ENCODE measurements at regions not wholly inside any gene's neighbourhood (a gene's known extent, or its start where the extent isn't known, plus 50 kb on each side); places are given as distances from the start of the nearest gene placed in this dataset.
"Not testable (repeated sequence)": the region's sequence is repeated elsewhere in the genome, so short reads cannot be mapped to it uniquely, and the experiment has no call there.

DNA sequence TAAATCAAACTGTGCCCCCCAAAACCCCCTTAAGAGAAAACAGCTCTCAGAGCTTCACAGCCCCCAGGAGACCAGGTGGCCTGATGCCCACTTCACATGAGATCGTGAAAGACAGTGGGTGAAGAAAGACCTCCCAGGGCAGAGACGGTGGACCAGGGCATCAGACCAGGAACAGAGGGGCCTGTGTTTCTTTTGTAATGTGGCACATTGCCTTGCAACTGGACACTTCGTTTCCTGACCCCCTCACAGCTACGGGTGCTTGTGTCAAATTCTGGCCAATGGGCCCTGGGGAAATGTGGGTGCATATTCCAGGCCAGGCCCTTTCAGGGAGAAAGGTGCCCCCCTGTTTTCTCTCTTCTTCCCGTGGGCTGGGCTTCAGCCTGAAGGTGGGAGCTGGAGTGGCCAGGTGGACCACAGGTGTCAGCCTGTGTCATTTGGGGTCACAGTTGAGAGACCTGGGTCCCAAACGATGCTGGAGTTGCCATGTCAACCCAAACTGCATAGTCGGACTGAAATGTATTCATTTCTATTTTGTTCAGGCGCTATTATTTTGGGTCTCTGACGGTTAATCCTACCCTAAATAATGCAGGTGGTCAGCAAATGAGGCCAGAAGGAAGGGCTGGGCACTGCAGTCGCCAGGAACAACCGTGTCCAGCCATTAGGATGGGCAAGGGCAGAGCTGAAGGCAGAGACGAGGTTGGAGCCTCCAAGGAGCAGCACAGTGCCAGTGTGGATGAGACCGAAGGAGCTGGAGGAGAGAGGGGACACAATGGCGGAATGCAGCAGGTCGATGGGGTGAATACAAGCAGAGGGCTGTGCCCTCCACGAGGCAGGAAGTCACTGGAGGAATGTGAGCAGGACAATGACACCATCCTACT is 338.2 kb downstream of the EIPR1 start:
- DNase-seq (ENCODE audit: insufficient read length, low spot score) = no peak
- no peak for FAIRE-seq

DNA sequence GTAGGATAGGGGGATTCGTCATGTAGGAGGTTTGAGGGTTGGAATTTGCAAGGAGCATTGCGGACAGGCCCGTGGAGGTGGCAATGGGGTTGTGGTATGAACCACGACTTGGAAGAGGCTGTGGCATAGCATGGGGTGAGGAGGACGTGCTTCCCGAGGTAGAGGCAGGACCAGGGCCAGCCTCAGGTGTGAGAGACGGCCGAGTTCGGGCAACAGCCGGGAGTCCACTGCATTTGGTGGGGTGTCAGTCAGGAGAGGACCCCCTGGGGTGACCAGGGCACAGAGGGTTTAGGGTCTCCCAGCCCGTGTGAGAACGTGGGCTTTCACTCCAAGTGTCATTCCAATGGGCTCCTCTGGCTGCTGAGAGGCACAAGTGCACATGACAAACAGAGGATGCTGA is 339.0 kb downstream of the EIPR1 start:
- FAIRE-seq (no peak), DNase-seq (ENCODE audit: insufficient read length, low spot score) (no peak)

DNA sequence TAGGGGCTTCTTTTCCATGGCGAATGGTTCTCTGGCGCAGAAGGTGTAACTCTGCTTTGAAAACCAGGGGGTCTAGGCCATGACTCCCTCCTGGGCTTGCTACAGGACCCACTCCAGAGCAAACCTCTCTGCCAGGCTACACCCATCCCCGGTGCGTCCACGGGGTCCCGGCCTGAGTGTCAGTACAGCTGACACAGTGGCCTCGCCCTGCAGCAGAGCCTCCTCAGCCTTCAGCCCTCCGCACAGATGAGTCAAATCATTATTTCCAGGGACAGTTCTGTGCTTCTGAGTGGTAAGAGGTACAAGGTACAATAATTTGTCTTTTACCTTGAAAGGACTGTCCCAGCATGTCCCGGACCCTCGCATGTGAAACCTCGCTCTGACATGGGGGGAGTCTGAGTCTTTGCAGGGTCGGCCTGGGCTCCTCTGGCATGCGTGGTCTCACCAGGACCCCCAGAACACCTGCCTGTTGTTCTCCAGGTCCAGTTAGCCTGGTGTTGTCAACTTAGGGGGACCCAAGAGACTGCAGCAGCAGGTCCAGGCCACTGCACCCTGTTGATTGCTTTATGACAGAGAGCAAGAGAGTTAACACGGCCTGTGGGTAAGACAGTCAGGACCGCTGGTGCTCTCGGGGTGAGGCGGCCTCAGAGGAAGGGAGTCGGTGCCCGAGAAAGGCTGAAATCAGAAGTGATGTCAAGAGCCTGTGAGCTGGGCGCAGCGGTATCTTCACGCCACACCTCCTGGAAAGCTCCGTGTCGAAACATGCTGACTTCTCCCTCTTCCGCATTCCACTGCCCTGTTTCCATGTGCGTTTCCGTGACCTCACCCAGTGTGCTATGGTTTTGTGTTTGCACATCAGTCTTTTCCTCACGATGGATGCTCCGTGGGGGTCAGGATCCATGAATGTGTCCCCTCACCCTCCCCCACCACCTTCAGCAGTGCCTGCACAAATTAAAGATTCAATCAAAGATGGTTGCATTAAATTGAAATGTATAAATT is 340.1 kb downstream of the EIPR1 start:
- DNase-seq (ENCODE audit: insufficient read length, low spot score) (no peak), FAIRE-seq (no peak)

DNA sequence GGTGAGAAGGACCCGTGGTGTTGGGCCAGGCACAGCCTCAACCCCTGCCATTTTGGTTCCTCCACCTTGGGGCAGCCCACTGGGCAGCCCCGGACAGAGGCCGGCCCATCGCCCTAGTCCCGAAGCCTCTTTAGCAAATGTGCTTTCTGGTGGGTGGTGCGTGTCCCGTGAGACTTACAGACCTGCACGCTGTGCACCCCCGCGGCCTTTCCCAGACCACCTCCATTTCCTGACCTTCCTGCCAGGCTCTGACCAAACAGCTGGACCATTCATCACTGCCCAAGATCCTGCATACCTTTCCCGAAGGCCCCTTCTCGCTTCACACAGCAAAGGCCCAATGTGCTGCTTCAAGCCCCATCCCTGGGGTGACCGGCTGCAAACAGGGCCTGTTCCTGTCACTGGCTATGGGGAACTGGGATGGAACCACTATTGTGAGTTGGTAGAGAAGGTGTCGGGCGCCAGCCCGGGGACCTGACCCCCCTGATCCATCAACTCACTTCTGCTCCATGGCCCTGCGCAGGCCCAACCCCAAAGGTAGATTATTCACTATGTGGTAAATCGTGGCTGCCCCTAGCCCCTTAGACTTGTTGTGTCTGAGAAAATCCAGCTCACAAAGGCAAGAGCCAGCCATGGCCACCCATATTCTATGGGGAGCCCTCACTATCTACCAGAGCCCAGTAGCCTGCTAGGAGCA is 341.0 kb downstream of the EIPR1 start:
- FAIRE-seq = no peak
- DNase-seq (ENCODE audit: insufficient read length, low spot score) = no peak

DNA sequence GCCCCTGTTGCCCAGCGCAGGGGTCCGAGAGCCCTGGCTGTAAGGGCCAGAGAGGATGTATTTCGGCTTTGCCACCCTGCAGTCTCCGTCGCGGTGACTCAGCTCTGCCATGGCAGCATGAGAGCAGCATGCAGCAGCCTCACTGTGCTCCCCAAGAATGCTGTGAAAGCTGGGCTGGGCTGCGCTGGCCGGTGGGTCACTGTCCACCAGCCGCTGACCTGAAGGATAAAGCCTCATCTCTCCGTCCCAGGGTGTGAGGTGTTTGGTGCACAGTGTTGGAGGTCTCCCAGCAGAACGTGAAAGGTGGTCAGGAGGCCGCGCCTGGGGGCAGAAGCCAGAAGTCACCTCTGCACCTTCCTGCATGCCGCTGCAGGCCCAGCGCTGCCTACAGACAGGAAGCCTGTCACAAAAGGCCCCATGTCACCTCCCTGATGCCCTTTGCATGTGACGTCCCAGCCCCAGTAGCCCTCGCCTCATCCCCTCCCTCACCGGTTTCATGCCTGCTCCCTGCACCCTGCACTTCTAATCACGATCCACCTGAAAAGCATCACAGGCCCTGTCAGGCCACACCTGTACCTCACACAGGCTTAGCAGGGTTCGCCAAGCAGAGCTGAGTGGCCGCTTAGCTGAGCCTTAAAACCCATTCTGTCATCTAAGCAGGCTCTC is 342.1 kb downstream of the EIPR1 start:
- no peak for DNase-seq (ENCODE audit: insufficient read length, low spot score)

DNA sequence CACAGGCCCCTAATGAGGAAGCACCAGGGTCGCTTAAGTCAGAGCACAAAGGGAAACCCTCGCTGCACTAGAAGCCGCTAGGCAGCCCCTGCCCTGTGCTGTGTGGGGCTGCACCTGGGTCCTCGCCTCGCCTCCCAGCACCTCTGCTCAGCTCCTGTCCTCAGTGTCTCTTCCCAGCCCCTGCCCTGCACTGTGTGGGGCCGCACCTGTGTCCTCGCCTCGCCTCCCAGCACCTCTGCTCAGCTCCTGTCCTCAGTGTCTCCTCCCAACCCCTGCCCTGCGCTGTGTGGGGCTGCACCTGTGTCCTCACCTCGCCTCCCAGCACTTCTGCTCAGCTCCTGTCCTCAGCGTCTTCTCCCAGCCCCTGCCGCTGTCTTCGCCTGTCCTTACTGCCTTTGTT is 342.8 kb downstream of the EIPR1 start:
- no peak for FAIRE-seq
- no peak for DNase-seq (ENCODE audit: insufficient read length, low spot score)

More for the DNA sequence above, 342.1 kb downstream of the EIPR1 start:
- no peak for FAIRE-seq

DNA sequence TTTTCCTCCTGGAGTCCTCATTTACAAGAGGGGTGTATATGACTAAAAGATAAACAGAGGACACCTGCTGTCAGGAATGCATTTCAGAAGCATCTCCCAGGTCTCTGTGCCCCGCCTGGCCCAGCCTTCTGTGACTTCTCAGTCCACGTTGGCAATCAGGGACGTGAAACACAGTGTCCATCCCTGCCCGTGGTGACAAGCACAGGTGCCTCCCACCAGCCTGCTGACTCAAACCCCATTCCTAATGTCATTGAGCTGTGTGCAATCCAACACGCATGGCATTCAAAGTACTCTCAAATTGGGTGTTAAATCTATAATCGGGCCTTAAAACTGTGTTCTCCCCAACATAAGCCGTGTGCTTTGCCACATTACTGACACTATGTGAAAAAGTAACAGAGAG is 343.2 kb downstream of the EIPR1 start:
- DNase-seq (ENCODE audit: insufficient read length, low spot score) = no peak
- FAIRE-seq = no peak

DNA sequence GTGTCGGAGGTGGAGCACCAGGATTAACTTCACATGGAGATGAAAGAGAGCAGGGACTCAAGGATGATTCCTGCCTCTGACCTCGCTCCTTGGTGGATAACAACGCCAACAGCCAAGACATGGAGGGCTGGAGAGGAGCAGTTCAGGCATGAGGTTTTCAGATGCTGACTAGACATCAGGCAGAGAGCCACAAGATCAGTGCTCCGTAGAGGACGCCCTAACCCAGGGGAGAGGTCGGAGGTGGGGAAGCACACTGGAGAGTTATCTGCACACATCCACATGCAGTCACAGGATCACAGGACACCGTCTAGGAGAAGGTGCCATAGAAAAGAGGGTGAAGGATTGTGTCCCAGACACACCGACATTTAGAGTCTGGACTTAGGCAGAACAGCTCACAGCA is 344.3 kb downstream of the EIPR1 start:
- DNase-seq (ENCODE audit: insufficient read length, low spot score) = no peak
- FAIRE-seq = no peak

DNA sequence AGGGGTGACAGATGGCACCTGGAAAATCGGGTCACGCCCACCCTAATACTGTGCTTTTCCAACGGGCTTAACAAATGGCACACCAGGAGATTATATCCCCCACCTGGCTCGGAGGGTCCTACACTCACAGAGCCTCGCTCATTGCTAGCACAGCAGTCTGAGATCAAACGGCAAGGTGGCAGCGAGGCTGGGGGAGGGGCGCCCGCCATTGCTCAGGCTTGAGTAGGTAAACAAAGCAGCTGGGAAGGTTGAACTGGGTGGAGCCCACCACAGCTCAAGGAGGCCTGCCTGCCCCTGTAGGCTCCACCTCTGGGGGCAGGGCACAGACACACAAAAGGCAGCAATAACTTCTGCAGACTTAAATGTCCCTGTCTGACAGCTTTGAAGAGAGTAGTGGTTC is 346.8 kb downstream of the EIPR1 start:
- not testable (repeated sequence) for DNase-seq (ENCODE audit: insufficient read length, low spot score); FAIRE-seq

DNA sequence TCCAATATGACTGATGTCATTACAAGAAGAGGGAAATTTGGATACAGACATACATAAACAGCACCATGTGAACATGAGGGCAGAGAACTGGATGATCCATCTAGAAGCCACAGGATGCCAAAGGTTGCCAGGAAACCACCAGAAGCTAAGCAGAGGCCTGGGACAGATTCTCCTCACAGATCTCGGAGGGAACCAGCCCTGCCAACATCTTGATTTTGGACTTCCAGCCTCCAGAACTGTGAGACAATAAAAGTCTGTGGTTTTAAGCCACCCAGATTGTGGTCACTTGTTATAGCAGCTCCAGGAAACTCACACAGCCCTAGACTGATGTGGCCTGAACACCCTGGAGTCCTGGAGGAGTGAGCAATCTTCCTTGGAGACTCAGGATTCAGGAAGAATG is 351.6 kb downstream of the EIPR1 start:
- DNase-seq (ENCODE audit: insufficient read length, low spot score) (no peak), FAIRE-seq (no peak)

DNA sequence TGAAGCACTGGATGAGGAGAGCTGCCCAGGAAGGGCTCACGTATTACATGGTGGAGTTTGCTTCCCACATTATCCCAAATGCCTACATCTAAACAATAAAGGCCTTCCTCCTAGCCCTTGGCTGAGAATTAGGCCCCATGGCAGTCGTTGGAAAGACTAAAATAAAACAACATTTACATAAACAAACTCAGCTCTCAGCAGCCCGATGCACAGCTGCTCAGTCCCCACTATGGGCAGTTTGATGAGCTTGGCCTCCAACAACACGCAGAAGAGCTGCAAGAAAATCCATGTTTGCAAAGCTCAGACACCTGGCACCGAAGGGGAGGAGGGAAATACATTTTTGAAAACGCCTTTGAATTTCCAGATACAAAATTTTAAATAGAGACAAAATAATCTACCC is 352.4 kb downstream of the EIPR1 start:
- FAIRE-seq (no peak), DNase-seq (ENCODE audit: insufficient read length, low spot score) (no peak)

DNA sequence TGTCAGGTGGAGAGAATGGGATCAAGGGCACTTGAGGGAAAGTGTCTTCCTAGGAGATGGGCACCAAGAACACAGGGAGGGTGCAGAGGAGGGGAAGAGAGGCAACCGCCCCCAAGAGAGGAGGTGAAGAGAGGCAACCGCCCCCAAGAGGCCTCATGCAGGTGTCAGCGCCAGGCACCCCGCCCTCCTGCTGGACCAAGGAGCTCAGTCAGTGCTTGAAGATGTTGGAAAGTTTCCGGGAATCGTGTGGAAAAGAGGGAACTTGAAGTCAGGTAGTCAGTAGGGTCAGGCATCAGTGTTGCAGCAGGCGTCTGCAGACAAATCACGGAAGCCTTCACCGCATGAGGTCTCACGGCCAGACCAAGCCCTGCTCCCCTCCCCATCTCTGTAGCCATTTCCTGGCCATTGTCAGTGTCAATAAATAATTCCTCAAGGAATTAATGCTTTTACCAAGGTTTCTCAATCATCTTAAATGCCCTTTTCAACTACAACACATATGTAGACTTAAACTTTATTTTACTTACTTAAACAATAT is 353.1 kb downstream of the EIPR1 start:
- FAIRE-seq = no peak
- no peak for DNase-seq (ENCODE audit: insufficient read length, low spot score)

DNA sequence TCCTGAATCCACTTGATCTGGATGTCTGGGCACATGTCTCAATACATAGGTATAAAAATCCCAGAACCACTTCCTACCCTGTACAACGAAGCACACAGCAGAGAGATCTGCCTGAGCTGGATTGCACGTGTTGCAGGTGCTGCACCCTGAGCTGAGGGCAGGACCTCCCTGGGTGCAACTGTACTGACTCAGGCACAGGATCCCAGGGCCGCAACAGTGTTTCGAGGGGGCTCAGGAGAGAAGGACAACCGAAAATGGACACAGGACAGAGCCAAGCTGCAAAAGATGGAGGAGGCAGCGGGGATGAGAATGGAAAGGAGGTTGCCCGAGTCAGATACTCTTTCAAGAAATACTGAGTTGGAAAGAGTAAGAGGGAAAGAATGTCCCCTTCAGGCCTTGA is 354.1 kb downstream of the EIPR1 start:
- FAIRE-seq (no peak), DNase-seq (ENCODE audit: insufficient read length, low spot score) (no peak)

DNA sequence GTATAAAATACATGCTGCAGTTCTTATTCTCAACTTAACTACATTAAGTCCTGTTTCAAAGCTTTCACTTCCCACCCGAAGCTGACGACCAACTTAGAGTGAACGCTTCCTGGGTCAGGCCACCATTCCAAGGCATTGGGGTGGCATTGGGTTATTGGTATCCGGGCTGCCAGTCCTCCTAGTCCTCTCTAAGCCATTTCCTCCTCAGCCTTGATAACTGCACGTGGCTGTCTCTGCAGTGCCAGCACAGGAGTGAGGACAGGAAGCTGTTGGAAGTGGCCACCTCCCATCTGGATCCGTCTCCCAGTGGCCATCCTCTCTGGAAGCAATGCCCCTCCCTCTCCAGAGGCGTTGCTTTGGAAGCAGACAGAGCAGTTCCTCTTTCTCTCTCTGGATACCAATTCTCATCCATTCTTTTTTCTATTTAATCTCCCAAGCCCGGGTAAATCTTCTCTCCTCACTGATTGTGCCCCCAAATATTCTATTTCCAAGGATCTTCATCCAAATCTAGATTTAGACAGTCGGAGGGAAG is 354.7 kb downstream of the EIPR1 start:
- no peak for FAIRE-seq
- no peak for DNase-seq (ENCODE audit: insufficient read length, low spot score)

DNA sequence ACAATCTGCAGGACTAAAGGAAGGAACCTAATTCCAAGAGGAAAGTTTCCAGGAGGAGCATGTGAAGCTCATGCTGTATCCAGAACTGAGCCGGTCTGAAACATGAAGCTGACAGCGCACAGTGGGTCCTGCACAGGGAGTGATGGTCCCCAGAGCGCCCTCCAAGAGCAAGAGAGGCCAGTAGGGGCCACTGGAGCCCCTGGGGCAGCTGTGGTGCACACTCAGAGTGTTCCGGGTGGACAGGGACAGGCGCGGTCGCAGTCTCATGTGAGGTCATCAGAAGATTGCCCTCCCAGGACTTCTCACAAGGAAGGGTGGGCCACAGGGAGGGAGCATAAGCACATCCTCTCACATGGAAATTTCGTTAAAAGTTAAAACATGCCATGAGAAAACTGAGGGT is 355.9 kb downstream of the EIPR1 start:
- FAIRE-seq (no peak), DNase-seq (ENCODE audit: insufficient read length, low spot score) (no peak)

DNA sequence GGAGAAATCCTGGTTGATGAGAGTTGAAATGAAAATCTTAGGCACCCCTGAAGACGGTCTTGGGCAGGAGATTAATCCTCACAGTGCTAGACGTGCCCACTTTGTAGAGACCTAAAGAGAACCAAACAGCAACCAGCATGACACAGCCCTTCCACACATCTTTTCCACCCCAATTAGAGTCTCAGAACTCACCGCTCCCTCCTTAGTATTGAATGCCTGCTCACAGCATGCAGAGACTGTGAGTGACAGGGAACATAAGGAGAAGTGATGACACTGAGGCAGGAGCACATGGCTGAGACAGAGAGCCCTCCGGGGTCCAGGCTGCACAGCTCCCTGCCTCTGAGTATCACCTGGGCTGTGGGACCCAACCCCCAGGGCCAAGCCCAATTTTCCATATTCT is 367.6 kb downstream of the EIPR1 start:
- DNase-seq (ENCODE audit: insufficient read length, low spot score) (no peak), FAIRE-seq (no peak)

DNA sequence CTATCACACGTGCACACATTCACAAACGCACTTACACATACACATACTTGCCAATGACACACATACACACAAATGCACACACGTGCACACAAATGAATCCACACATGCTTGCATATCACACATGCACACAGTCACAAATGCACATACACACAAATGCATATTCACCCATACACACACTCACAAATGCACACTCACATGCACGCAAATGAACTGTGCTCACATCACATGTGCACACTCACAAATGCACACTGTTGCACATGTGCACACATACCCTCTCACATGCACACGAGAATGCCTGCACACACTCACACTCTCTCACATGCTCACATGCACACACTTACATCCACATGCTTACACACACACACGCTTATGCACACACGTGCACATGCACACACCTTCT is 368.1 kb downstream of the EIPR1 start:
- DNase-seq (ENCODE audit: insufficient read length, low spot score) = no peak
- no peak for FAIRE-seq

DNA sequence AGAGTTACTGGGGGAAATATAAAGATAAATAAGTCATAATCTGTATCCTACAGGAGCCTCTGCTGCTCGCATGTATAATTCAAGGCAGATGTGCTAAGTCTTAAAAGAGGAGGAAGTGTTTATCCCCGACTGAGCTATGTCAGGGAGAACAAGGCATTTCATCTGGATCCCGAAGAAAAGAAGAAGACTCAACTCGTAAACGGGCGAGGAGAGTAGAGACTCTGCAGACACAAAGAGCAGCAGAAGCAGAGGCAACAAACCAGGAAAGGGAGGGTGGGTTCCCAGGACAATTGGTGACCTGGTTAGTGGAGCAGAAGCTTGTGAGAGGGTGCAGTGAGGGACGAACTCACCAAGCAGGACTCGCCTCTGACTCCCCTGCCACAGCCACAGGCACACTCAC is 368.6 kb downstream of the EIPR1 start:
- DNase-seq (ENCODE audit: insufficient read length, low spot score) = no peak
- FAIRE-seq = no peak

DNA sequence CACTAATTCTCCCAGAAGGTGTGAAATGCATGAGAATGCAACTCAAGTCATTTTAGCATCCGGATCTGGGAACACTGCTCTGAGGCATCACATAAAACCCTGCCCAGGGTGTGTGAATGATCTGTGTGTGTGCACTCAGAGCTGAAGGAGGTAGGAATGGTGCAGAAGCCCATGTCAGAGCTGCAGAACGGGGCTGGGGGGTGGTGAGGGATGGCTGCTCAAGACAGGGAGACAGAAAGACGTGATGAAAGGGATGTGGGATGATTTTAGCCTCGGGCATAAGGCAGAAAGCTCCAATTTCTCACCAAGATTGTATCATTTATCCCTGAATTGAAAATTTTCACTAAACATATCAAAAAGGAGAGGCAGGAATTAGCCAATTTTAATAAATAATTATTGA is 369.1 kb downstream of the EIPR1 start:
- FAIRE-seq (no peak), DNase-seq (ENCODE audit: insufficient read length, low spot score) (no peak)

DNA sequence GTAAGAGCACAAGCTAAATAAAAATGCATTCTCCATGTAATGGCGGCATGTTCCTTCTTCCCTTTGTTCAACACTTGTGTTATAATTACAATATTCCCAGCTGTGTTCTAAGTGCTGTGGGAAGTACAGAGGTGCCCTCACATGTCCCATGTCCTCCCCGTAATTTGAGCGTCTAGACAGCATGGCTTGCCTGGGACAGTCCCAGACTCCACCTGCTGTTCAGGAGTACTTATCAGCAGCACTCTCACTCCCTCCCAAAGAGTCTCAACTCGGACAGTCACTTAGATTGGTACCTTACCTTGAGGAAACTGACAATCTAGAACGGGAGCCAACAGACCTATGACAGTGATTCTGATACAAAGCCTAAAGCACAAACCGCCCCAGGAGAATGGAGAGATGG is 370.5 kb downstream of the EIPR1 start:
- FAIRE-seq (no peak), DNase-seq (ENCODE audit: insufficient read length, low spot score) (no peak)

Data from GM19239 (cell line).